Progenitor cell of endocrine pancreas (in vitro differentiated cells): ENCODE measurements at regions not wholly inside any gene's neighbourhood (a gene's known extent, or its start where the extent isn't known, plus 50 kb on each side); places are given as distances from the start of the nearest gene placed in this dataset.
"Not testable (repeated sequence)": the region's sequence is repeated elsewhere in the genome, so short reads cannot be mapped to it uniquely, and the experiment has no call there.

Experiments used
- DNase-seq: peaks from one replicate; pipeline ENCODE4 v3.0.0; 2021; ENCODE audit warnings: low spot score; ENCODE audit not compliant: unreplicated experiment
- H3K27ac Mint-ChIP-seq: 2 replicates; pipeline ENCODE4 v1.8.0; 2021; ENCODE audit warnings: mild to moderate bottlenecking, moderate library complexity, mixed read lengths
- H3K27me3 Mint-ChIP-seq: 2 replicates; pipeline ENCODE4 v1.8.0; 2021; ENCODE audit warnings: mixed read lengths
- H3K36me3 Mint-ChIP-seq: 2 replicates; pipeline ENCODE4 v1.8.0; 2022; ENCODE audit warnings: mixed read lengths; ENCODE audit not compliant: insufficient read depth
- H3K4me1 Mint-ChIP-seq: 2 replicates; pipeline ENCODE4 v1.8.0; 2021; ENCODE audit warnings: low read depth, mixed read lengths
- H3K4me3 Mint-ChIP-seq: 2 replicates; pipeline ENCODE4 v1.8.0; 2021; ENCODE audit warnings: low read depth, mild to moderate bottlenecking, moderate library complexity, mixed read lengths
- H3K9me3 Mint-ChIP-seq: 2 replicates; pipeline ENCODE4 v1.8.0; 2021; ENCODE audit warnings: low read depth, mixed read lengths
- CTCF ChIP-seq: fragments of 200-600 bp; sonication (generic); IDR thresholded peaks from one replicate; pipeline ENCODE4 v1.5.0; 2021; ENCODE audit warnings: antibody characterized with exemption, mild to moderate bottlenecking; ENCODE audit not compliant: unreplicated experiment

GRCh38 chr6:167416676-167417430, 92.0 kb downstream of the TTLL2 start:
- peaks cover 31% of the 10 kb centered on the region for H3K4me1 Mint-ChIP-seq
- no peak for DNase-seq
- H3K4me3 Mint-ChIP-seq, result no peak overlapping the region
- H3K9me3 Mint-ChIP-seq, result no peaks in the 10 kb centered on the region
- H3K27ac Mint-ChIP-seq, result no peak overlapping the region
- no peaks in the 10 kb centered on the region for H3K27me3 Mint-ChIP-seq
- no peaks in the 10 kb centered on the region for H3K36me3 Mint-ChIP-seq
- no peak for TF ChIP-seq CTCF

GRCh38 chr6:167420177-167420576, 95.3 kb downstream of the TTLL2 start:
- no peak for TF ChIP-seq CTCF
- Mint-ChIP-seq H3K27me3 (no peaks in the 10 kb centered on the region), H3K27ac (no peak overlapping the region), H3K4me3 (no peak overlapping the region), H3K9me3 (no peaks in the 10 kb centered on the region), H3K4me1 (peaks cover 23% of the 10 kb centered on the region), H3K36me3 (no peaks in the 10 kb centered on the region)
- no peak for DNase-seq

GRCh38 chr6:167420858-167421766, 96.2 kb downstream of the TTLL2 start:
- Mint-ChIP-seq H3K36me3 (no peaks in the 10 kb centered on the region), H3K9me3 (no peaks in the 10 kb centered on the region), H3K4me1 (peaks cover 23% of the 10 kb centered on the region), H3K27me3 (no peaks in the 10 kb centered on the region), H3K27ac (peak overlapping the region; percentile 41), H3K4me3 (no peak overlapping the region)
- DNase-seq, result no peak
- TF ChIP-seq CTCF, result no peak

- not testable (repeated sequence) for H3K27me3 Mint-ChIP-seq, H3K27ac Mint-ChIP-seq
These were observed 97.1 kb downstream of the TTLL2 start for GRCh38 chr6:167421944-167422343.

GRCh38 chr6:167422934-167423333, 98.0 kb downstream of the TTLL2 start:
- no peak for DNase-seq
- no peak for TF ChIP-seq CTCF
- Mint-ChIP-seq H3K4me1 (peaks cover 20% of the 10 kb centered on the region), H3K4me3 (no peak overlapping the region), H3K27me3 (no peaks in the 10 kb centered on the region), H3K9me3 (no peaks in the 10 kb centered on the region), H3K27ac (no peak overlapping the region), H3K36me3 (no peaks in the 10 kb centered on the region)

More at GRCh38 chr6:167421944-167422343, 97.1 kb downstream of the TTLL2 start:
- not testable (repeated sequence) for H3K4me3 Mint-ChIP-seq, H3K36me3 Mint-ChIP-seq, H3K9me3 Mint-ChIP-seq, DNase-seq
- H3K4me1 Mint-ChIP-seq, result peaks cover 20% of the 10 kb centered on the region
